ENCODE measurements at regions not wholly inside any gene's neighbourhood (a gene's known extent, or its start where the extent isn't known, plus 50 kb on each side); places are given as distances from the start of the nearest gene placed in this dataset.
A peak's percentile ranks its signal among the peaks of the same experiment; 100 is the strongest.

DNA sequence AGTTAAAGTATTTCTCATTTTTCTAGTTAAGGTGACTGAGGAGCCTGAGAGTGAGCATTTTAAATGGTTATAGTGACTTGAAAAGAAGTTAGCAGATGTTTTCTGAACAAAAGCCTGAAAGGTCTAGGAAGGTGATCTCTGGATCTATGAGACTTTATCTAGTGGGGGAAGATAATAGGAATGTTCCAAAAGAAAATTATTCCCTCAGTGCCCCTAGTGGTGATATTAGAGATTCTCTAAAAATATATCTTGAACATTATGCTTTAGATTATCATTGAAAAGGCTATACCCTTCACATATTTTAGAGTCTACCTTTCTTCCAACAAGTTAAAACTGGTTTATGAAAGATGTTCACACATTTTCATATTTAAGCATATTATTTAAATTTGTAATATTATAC, 69.0 kb upstream of the SPANXN1 start:
- Histone ChIP-seq H3K9me3 (no peaks in the 10 kb centered on the region), H3K27ac (no peak overlapping the region), H3K4me2 (no peak overlapping the region), H3K4me3 (no peak overlapping the region), H3K4me1 (no peaks in the 10 kb centered on the region)
- DNase-seq (ENCODE audit: low read depth in 1 of 2, low spot score in 1 of 2) (peak in 1 of 2 experiments; percentile 0), FAIRE-seq (peak; percentile 46), ATAC-seq (no peak)
- ChIA-PET CTCF (no interaction called here), POLR2A (no interaction called here)
- TF ChIP-seq ZFP36 (IDR thresholded peaks at IDR 0.05; ENCODE audit: borderline replicate concordance, partially characterized antibody) (no peak), KDM5A (IDR thresholded peaks at IDR 0.05) (no peak), FOSB (CRISPR knock-in tag; IDR thresholded peaks at IDR 0.05) (no peak), EP300 (IDR thresholded peaks at IDR 0.05) (no peak), FOSL2 (IDR thresholded peaks at IDR 0.05) (no peak), FOSL2 (CRISPR knock-in tag; IDR thresholded peaks at IDR 0.05) (no peak), ZC3H11A (IDR thresholded peaks at IDR 0.05) (no peak), MYC (IDR thresholded peaks at IDR 0.05; ENCODE audit: borderline replicate concordance, low read length) (no peak), NFE2L2 (conservative IDR thresholded peaks at IDR 0.05; ENCODE audit: low read length) (no peak), HOXB13 (CRISPR knock-in tag; IDR thresholded peaks at IDR 0.05; ENCODE audit: low read depth) (no peak)
- TF ChIP-seq, protein P1, sequence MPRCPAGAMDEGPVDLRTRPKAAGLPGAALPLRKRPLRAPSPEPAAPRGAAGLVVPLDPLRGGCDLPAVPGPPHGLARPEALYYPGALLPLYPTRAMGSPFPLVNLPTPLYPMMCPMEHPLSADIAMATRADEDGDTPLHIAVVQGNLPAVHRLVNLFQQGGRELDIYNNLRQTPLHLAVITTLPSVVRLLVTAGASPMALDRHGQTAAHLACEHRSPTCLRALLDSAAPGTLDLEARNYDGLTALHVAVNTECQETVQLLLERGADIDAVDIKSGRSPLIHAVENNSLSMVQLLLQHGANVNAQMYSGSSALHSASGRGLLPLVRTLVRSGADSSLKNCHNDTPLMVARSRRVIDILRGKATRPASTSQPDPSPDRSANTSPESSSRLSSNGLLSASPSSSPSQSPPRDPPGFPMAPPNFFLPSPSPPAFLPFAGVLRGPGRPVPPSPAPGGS (IDR thresholded peaks at IDR 0.05), result no peak

DNA sequence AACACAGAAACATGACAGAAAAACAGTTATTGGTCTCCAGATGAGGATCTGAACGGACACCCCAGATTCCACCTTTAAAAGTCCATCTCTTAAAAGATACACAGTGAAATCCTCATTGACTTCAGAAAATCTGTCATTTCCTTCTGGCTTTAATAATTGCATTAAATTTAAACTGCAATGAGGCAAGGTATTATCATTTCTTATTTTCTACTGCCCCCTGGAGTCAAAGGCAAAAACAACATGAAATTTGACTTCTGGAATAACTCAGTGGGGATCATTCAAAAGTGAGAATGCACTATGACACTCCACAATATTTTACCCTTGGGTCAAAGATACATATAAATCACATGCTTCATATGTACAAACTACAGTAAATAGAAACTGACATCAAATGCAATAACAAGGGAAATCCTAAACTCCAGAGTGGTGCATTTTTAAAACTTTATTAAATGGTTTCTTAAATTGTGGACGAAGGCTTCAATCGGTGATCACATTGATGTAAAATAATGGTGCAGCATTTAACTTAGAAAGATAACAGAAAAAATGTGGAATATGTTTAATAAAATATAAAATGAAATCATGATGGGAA, 56.4 kb upstream of the SPANXN1 start:
- no peak for TF ChIP-seq ESRRA (IDR thresholded peaks at IDR 0.05; ENCODE audit: borderline replicate concordance, low read length)
- 0 out of 3 replicates have a peak, but pooled peaks have one; percentile 21 for TF ChIP-seq SMC3 (IDR thresholded peaks at IDR 0.05)
- TF ChIP-seq, protein P2, sequence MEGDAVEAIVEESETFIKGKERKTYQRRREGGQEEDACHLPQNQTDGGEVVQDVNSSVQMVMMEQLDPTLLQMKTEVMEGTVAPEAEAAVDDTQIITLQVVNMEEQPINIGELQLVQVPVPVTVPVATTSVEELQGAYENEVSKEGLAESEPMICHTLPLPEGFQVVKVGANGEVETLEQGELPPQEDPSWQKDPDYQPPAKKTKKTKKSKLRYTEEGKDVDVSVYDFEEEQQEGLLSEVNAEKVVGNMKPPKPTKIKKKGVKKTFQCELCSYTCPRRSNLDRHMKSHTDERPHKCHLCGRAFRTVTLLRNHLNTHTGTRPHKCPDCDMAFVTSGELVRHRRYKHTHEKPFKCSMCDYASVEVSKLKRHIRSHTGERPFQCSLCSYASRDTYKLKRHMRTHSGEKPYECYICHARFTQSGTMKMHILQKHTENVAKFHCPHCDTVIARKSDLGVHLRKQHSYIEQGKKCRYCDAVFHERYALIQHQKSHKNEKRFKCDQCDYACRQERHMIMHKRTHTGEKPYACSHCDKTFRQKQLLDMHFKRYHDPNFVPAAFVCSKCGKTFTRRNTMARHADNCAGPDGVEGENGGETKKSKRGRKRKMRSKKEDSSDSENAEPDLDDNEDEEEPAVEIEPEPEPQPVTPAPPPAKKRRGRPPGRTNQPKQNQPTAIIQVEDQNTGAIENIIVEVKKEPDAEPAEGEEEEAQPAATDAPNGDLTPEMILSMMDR (IDR thresholded peaks at IDR 0.05), result peak; percentile 35; the same call in 2 of the 3 replicates
- peak; percentile 45 to 61; a peak in 3 of 5 replicates for TF ChIP-seq RAD21 (conservative IDR thresholded peaks at IDR 0.05 in 1 of 2, IDR thresholded peaks at IDR 0.05 in 1 of 2)
- TF ChIP-seq PHF8 (IDR thresholded peaks at IDR 0.05; ENCODE audit: borderline replicate concordance, low read depth), result no peak
- TF ChIP-seq JUN (IDR thresholded peaks at IDR 0.05), result no peak
- ATAC-seq (no peak), DNase-seq (ENCODE audit: low read depth in 1 of 2, low spot score in 1 of 2) (peak in 1 of 2 experiments; percentile 11), FAIRE-seq (no peak)
- Histone ChIP-seq H3K4me2 (no peak overlapping the region), H3K4me1 (no peaks in the 10 kb centered on the region), H3K9me3 (no peaks in the 10 kb centered on the region), H3K27ac (no peak overlapping the region), H3K4me3 (no peak overlapping the region)
- POLR2A ChIA-PET, result no interaction called here
- CTCF ChIA-PET, result no interaction called here
- WGBS (ENCODE audit: missing lambda C conversion rate), result 38% methylated on average over 3 of the region's 3 CpGs
